Heart left ventricle (tissue), 16 donors: ENCODE measurements at regions not wholly inside any gene's neighbourhood (a gene's known extent, or its start where the extent isn't known, plus 50 kb on each side); places are given as distances from the start of the nearest gene placed in this dataset.

Experiments used
- ATAC-seq, 4 donors: fragments of 200-7000 bp; cut with Tn5 transposase; one replicate each; pipeline ENCODE4 v1.9.1; 2020 to 2022; ENCODE audit warnings: moderate library complexity in 4 of 4, mild to moderate bottlenecking in 3 of 4, moderate number of reproducible peaks in 1 of 4
- DNase-seq, 5 donors: peaks; one replicate each; pipeline ENCODE4 v3.0.0-alpha.2; 2020
- H3K27ac ChIP-seq, 12 donors: fragments of 200-600 bp; sonication (generic) in 4 of 12; one replicate each; pipeline versions ENCODE4 v1.5.0 to v1.8.0; 2016 to 2022; ENCODE audit warnings: mild to moderate bottlenecking in 2 of 12
- H3K27me3 ChIP-seq, 9 donors: fragments of 200-600 bp; sonication (generic) in 2 of 9; one replicate each; pipeline versions ENCODE4 v1.5.1 to v1.8.0; 2016 to 2022; ENCODE audit warnings: mild to moderate bottlenecking in 3 of 9
- H3K36me3 ChIP-seq, 9 donors: fragments of 200-600 bp; sonication (generic) in 2 of 9; one replicate each; pipeline versions ENCODE4 v1.5.0 to v1.8.0; 2018 to 2022; ENCODE audit warnings: mild to moderate bottlenecking in 2 of 9
- H3K4me1 ChIP-seq, 12 donors: fragments of 200-600 bp; sonication (generic) in 4 of 12; one replicate each; pipeline versions ENCODE4 v1.5.0 to v1.8.0; 2016 to 2022; ENCODE audit warnings: mild to moderate bottlenecking in 3 of 12
- H3K4me3 ChIP-seq, 12 donors: fragments of 200-600 bp; sonication (generic) in 4 of 12; one replicate each; pipeline versions ENCODE4 v1.5.0 to v1.8.0; 2017 to 2022; ENCODE audit warnings: mild to moderate bottlenecking in 9 of 12, moderate library complexity in 4 of 12
- H3K9me3 ChIP-seq, 12 donors: fragments of 200-600 bp; sonication (generic) in 4 of 12; one replicate each; pipeline versions ENCODE4 v1.5.0 to v1.8.0; 2016 to 2022; ENCODE audit warnings: mild to moderate bottlenecking in 1 of 12
- POLR2A ChIP-seq, 2 donors: fragments of 450-650 bp; IDR thresholded peaks; one replicate each; pipeline ENCODE4 v1.6.1; 2017; ENCODE audit warnings: antibody characterized with exemption in 2 of 2, mild to moderate bottlenecking in 2 of 2, moderate library complexity in 2 of 2
- WGBS, 4 donors: extraction: QIAGEN DNeasy Blood & Tissue Kit in 2 of 4; methylation state at CpG; one replicate each; pipeline versions ENCODE4 v1.1.5 to v1.1.7; 2013 to 2018; 5-methylcytosine and 5-hydroxymethylcytosine counted together
- intact Hi-C, 10 donors: fragments of 100-400 bp; cut with DNase I; formaldehyde crosslinking; loops; one replicate each; pipeline versions ENCODE4 v1.11.1 to v1.14.2; 2022
- TF ChIP-seq, protein P1 (sequence below), 12 donors: fragments of 200-600 bp; sonication (generic) in 4 of 12; IDR thresholded peaks; one replicate each; pipeline versions ENCODE4 v1.5.0 to v1.8.0; 2018 to 2022; ENCODE audit warnings: antibody characterized with exemption in 12 of 12, mild to moderate bottlenecking in 5 of 12
- donor health status: ischemic (EF 13 %, LVEDD 7.1; RV severe dilation, severe dysfunction).
- donor health status: healthy with polysubstance abuse.
- donor health status: DM: no; HTN: yes; CAD: no.
- donor health status: DM: no; HTN: no; CAD: no.
- donor health status: ischemic (EF 25% LVEDD 6.9; RV normal size, moderate dysfunction).
- donor health status: ischemic (EF 25% LVEDD 5.7; RV mildly dilated, moderate dysfunction).
- donor health status: healthy.
- donor health status: DM: yes; HTN: yes; CAD: no.
- donor health status: ischemic (EF 35%, LVEDD 5.7; RV mildly dilated, moderate dysfunction).
- donor health status: nonischemic (EF 11% LVEDD 7.7; RV severe dilation, severe dysfunction).
- donor health status: DM: yes; HTN: yes; CAD: no.
- donor health status: PGD.
- donor health status: ischemic (EF 29% LVEDD 5.4; RV normal size, mild dysfunction).
- donor health status: nonischemic (EF 23%, LVEDD 6.1; RV moderate dilation, normal function).

DNA sequence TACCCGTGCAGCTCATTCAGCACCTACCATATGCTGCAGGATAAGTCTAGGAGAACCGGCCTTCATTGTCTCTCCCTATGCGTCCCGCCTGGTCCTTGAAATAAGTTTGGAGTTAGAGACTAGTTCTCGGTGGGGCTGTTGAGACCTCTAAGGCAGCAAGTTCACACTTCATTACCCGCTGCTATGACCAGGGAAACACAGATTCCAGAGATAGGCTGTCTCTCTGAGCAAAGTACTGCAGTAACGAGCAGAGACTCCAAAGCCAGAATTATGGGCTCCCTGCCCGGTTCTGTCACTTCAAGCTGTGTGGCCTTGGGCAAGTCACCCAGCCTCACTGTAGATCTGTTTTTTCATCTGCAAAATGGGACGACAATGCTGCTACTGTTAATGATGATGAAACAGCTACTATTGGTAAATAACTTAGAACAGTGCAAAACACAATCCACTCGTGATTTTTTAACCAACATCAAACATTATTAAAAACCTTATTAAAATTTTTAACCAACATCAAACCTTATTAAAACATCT lies 184.1 kb downstream of the USP12 start:
- no peaks in the 10 kb centered on the region for H3K27me3 ChIP-seq
- peaks cover 0 to 30% (median 16%) of the 10 kb centered on the region in 12 donors for H3K4me1 ChIP-seq
- H3K36me3 ChIP-seq, result no peaks in the 10 kb centered on the region
- TF ChIP-seq, protein P1, sequence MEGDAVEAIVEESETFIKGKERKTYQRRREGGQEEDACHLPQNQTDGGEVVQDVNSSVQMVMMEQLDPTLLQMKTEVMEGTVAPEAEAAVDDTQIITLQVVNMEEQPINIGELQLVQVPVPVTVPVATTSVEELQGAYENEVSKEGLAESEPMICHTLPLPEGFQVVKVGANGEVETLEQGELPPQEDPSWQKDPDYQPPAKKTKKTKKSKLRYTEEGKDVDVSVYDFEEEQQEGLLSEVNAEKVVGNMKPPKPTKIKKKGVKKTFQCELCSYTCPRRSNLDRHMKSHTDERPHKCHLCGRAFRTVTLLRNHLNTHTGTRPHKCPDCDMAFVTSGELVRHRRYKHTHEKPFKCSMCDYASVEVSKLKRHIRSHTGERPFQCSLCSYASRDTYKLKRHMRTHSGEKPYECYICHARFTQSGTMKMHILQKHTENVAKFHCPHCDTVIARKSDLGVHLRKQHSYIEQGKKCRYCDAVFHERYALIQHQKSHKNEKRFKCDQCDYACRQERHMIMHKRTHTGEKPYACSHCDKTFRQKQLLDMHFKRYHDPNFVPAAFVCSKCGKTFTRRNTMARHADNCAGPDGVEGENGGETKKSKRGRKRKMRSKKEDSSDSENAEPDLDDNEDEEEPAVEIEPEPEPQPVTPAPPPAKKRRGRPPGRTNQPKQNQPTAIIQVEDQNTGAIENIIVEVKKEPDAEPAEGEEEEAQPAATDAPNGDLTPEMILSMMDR (IDR thresholded peaks at IDR 0.05), result no peak
- TF ChIP-seq POLR2A (IDR thresholded peaks at IDR 0.05), result no peak
- DNase-seq, result no peak
- no peak overlapping the region for H3K27ac ChIP-seq
- no peak overlapping the region for H3K4me3 ChIP-seq
- no peak for ATAC-seq
- WGBS, 4 donors, result 65 to 78% (median 69%) methylated on average over 10 of the region's 10 CpGs
- no peaks in the 10 kb centered on the region for H3K9me3 ChIP-seq
- intact Hi-C loops, result loop anchor here (2.0 to 10.0 kb wide), 13 partner anchors 40 to 997 kb away; partner anchors contain the start of genes USP12 (in 5 of the 10), RASL11A (in 2 of the 10), RPL21 (in 1 of the 10) and URAD (in 1 of the 10)

DNA sequence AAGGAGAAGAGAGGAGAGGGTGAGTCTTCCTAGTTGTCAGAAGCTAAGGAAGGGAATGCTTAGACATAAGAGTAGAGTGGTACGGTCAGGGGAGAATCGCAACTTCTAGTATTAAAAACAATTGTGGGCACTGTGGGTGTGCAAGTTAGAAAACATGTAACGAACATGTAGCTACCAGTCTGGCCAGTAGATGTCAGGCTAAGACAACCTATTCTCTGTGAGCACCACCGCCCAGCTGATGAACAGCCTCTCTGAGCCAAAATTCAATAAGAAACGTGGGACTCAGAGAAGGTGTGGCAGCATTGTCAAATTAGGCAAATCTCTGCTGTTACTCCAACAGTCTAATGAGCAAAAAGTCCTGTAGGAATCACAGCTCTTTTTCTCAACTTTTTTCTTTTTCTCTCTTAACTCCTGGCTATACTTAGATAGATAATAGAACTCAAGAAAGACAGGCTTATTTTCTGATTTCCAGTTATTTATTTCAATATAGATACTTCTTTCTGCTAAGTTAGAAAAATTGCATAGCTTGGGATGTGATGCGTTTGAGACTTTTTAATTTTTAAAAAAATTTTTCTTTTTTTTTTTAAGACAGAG lies 186.2 kb downstream of the USP12 start:
- DNase-seq, result peak in 4 of 5 donors; percentile 62 to 74 (median 70)

DNA sequence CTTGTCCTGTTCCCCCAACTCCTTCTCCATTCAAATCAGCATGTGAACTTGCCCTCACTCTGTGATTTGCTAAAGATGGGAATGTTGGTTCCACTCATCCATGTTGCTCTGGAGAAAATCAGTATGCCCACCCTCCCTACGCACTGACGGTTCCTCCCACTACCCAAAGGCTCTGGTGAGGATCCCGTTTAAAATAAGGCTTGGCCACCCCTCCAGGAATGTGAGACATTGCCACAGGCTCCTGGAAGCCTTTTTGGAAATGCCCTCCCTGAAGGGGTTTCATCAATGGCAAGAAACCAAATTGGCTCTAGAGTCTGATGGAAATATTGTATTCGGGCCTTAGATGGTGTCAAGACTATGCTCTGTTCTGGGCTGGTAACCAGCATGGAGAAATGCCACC lies 187.3 kb downstream of the USP12 start:
- DNase-seq (no peak), ATAC-seq (no peak)
- intact Hi-C loops, result loop anchor here (2.0 to 10.0 kb wide), 14 partner anchors 36 to 1000 kb away; partner anchors contain the start of genes USP12 (in 3 of the 10) and URAD (in 1 of the 10)
- H3K36me3 ChIP-seq, result no peaks in the 10 kb centered on the region
- no peaks in the 10 kb centered on the region for H3K27me3 ChIP-seq
- H3K27ac ChIP-seq, result peak overlapping the region in 6 of 12 donors; percentile 74 to 91 (median 86)
- H3K4me3 ChIP-seq, result no peak overlapping the region
- WGBS, 4 donors, result 84 to 87% (median 85%) methylated on average over 4 of the region's 4 CpGs
- peaks cover 0 to 25% (median 12%) of the 10 kb centered on the region in 12 donors for H3K4me1 ChIP-seq
- TF ChIP-seq, protein P1 (IDR thresholded peaks at IDR 0.05), result no peak
- no peak for TF ChIP-seq POLR2A (IDR thresholded peaks at IDR 0.05)
- H3K9me3 ChIP-seq, result no peaks in the 10 kb centered on the region

More for the DNA sequence above, 186.2 kb downstream of the USP12 start:
- no peaks in the 10 kb centered on the region for H3K36me3 ChIP-seq
- H3K4me1 ChIP-seq, result peaks cover 0 to 25% (median 12%) of the 10 kb centered on the region in 12 donors
- peak overlapping the region in 1 of 12 donors; percentile 87 for H3K27ac ChIP-seq
- no peaks in the 10 kb centered on the region for H3K9me3 ChIP-seq
- WGBS, 4 donors, result 10 to 12% (median 10%) methylated on average over 6 of the region's 6 CpGs
- peak in 3 of 4 donors; percentile 69 to 73 (median 73) for ATAC-seq
- TF ChIP-seq, protein P1 (IDR thresholded peaks at IDR 0.05), result peak; percentile 61 to 86 (median 79)
- TF ChIP-seq POLR2A (IDR thresholded peaks at IDR 0.05), result no peak
- H3K27me3 ChIP-seq, result no peaks in the 10 kb centered on the region
- intact Hi-C loops, result loop anchor here (1.0 to 10.0 kb wide), 19 partner anchors 37 to 999 kb away; partner anchors contain the start of genes USP12 (in 5 of the 10), RASL11A (in 2 of the 10), RPL21 (in 1 of the 10) and URAD (in 1 of the 10)
- H3K4me3 ChIP-seq, result no peak overlapping the region
